MG63 (cell line): ENCODE measurements at regions not wholly inside any gene's neighbourhood (a gene's known extent, or its start where the extent isn't known, plus 50 kb on each side); places are given as distances from the start of the nearest gene placed in this dataset.
"Not testable (repeated sequence)": the region's sequence is repeated elsewhere in the genome, so short reads cannot be mapped to it uniquely, and the experiment has no call there.

Source experiments
- DNase-seq: peaks from one replicate; pipeline ENCODE4 v3.0.0-alpha.2; 2020
- H3K27me3 ChIP-seq: fragments of 250-450 bp; sonication (Bioruptor Pico); 2 replicates; pipeline ENCODE4 v1.5.1; 2020; ENCODE audit warnings: mild to moderate bottlenecking, moderate library complexity
- H3K36me3 ChIP-seq: fragments of 250-450 bp; sonication (Bioruptor Pico); 2 replicates; pipeline ENCODE4 v1.5.1; 2020; ENCODE audit warnings: mild to moderate bottlenecking, moderate library complexity
- H3K4me3 ChIP-seq: fragments of 250-450 bp; sonication (Bioruptor Pico); 2 replicates; pipeline ENCODE4 v1.5.1; 2020; ENCODE audit warnings: mild to moderate bottlenecking, moderate library complexity
- H3K9me3 ChIP-seq: fragments of 250-450 bp; sonication (Bioruptor Pico); 2 replicates; pipeline ENCODE4 v1.5.1; 2020; ENCODE audit warnings: mild to moderate bottlenecking, moderate library complexity

GRCh38 chr5:154559398-154560276, 81.6 kb upstream of the HAND1 start:
- no peak overlapping the region for H3K4me3 ChIP-seq
- no peak for DNase-seq
- H3K9me3 ChIP-seq: no peaks in the 10 kb centered on the region; the same call in 1 of the 2 replicates
- no peaks in the 10 kb centered on the region for H3K27me3 ChIP-seq
- no peaks in the 10 kb centered on the region for H3K36me3 ChIP-seq

GRCh38 chr5:154557548-154557947, 79.5 kb upstream of the HAND1 start:
- DNase-seq: no peak
- Histone ChIP-seq H3K36me3 (no peaks in the 10 kb centered on the region), H3K4me3 (no peak overlapping the region), H3K9me3 (peaks cover 7% of the 10 kb centered on the region), H3K27me3 (no peaks in the 10 kb centered on the region)

- no peak for DNase-seq
- no peaks in the 10 kb centered on the region for H3K36me3 ChIP-seq
- peaks cover 17% of the 10 kb centered on the region for H3K27me3 ChIP-seq
- H3K4me3 ChIP-seq: no peak overlapping the region
- H3K9me3 ChIP-seq: peaks cover 5% of the 10 kb centered on the region
Observed at GRCh38 chr5:154547551-154547950, 69.5 kb upstream of the HAND1 start.

GRCh38 chr5:154546719-154547118, 68.7 kb upstream of the HAND1 start:
- no peaks in the 10 kb centered on the region for H3K36me3 ChIP-seq
- no peak overlapping the region for H3K4me3 ChIP-seq
- DNase-seq: no peak
- H3K27me3 ChIP-seq: peaks cover 17% of the 10 kb centered on the region
- H3K9me3 ChIP-seq: peaks cover 5% of the 10 kb centered on the region

GRCh38 chr5:154544646-154545045, 66.6 kb upstream of the HAND1 start:
- H3K36me3 ChIP-seq: no peaks in the 10 kb centered on the region
- no peaks in the 10 kb centered on the region for H3K9me3 ChIP-seq
- DNase-seq: no peak
- peaks cover 17% of the 10 kb centered on the region for H3K27me3 ChIP-seq
- no peak overlapping the region for H3K4me3 ChIP-seq

- H3K9me3 ChIP-seq: no peaks in the 10 kb centered on the region
- peaks cover 17% of the 10 kb centered on the region for H3K27me3 ChIP-seq
- peak; percentile 69 for DNase-seq
- no peaks in the 10 kb centered on the region for H3K36me3 ChIP-seq
- no peak overlapping the region for H3K4me3 ChIP-seq
Observed at GRCh38 chr5:154543380-154543779, 65.4 kb upstream of the HAND1 start.

GRCh38 chr5:154542581-154542980, 64.6 kb upstream of the HAND1 start:
- Histone ChIP-seq H3K27me3 (peaks cover 19% of the 10 kb centered on the region), H3K4me3 (no peak overlapping the region), H3K9me3 (no peaks in the 10 kb centered on the region), H3K36me3 (no peaks in the 10 kb centered on the region)
- DNase-seq: peak; percentile 58

GRCh38 chr5:154542000-154542399, 64.0 kb upstream of the HAND1 start:
- H3K9me3 ChIP-seq: no peaks in the 10 kb centered on the region
- peaks cover 19% of the 10 kb centered on the region for H3K27me3 ChIP-seq
- DNase-seq: no peak

GRCh38 chr5:154541553-154541952, 63.5 kb upstream of the HAND1 start:
- H3K4me3 ChIP-seq: no peak overlapping the region
- H3K36me3 ChIP-seq: no peaks in the 10 kb centered on the region
- no peaks in the 10 kb centered on the region for H3K9me3 ChIP-seq
- DNase-seq: no peak
- peaks cover 19% of the 10 kb centered on the region for H3K27me3 ChIP-seq

More at GRCh38 chr5:154542000-154542399, 64.0 kb upstream of the HAND1 start:
- no peaks in the 10 kb centered on the region for H3K36me3 ChIP-seq
- H3K4me3 ChIP-seq: no peak overlapping the region

GRCh38 chr5:154540600-154540999, 62.6 kb upstream of the HAND1 start:
- Histone ChIP-seq H3K27me3 (peaks cover 19% of the 10 kb centered on the region), H3K36me3 (no peaks in the 10 kb centered on the region), H3K9me3 (no peaks in the 10 kb centered on the region), H3K4me3 (no peak overlapping the region)
- no peak for DNase-seq

- no peaks in the 10 kb centered on the region for H3K36me3 ChIP-seq
- no peaks in the 10 kb centered on the region for H3K9me3 ChIP-seq
- DNase-seq: no peak
- no peak overlapping the region for H3K4me3 ChIP-seq
- H3K27me3 ChIP-seq: peaks cover 7% of the 10 kb centered on the region; the same call in 1 of the 2 replicates
Observed at GRCh38 chr5:154538492-154538891, 60.5 kb upstream of the HAND1 start.

- DNase-seq, H3K4me3 ChIP-seq, H3K9me3 ChIP-seq, H3K27me3 ChIP-seq, H3K36me3 ChIP-seq: not testable (repeated sequence)
Observed at GRCh38 chr5:154536439-154536838, 58.4 kb upstream of the HAND1 start.

GRCh38 chr5:154535535-154535934, 57.5 kb upstream of the HAND1 start:
- Histone ChIP-seq H3K4me3 (no peak overlapping the region), H3K27me3 (peaks cover 7% of the 10 kb centered on the region; the same call in 1 of the 2 replicates), H3K9me3 (no peaks in the 10 kb centered on the region), H3K36me3 (no peaks in the 10 kb centered on the region)
- no peak for DNase-seq

GRCh38 chr5:154534457-154535050, 56.5 kb upstream of the HAND1 start:
- DNase-seq: no peak
- no peak overlapping the region for H3K4me3 ChIP-seq
- H3K27me3 ChIP-seq: peaks cover 7% of the 10 kb centered on the region; the same call in 1 of the 2 replicates

GRCh38 chr5:154529282-154529681, 51.3 kb upstream of the HAND1 start:
- Histone ChIP-seq H3K27me3 (no peaks in the 10 kb centered on the region; the same call in 1 of the 2 replicates), H3K9me3 (no peaks in the 10 kb centered on the region), H3K36me3 (no peaks in the 10 kb centered on the region), H3K4me3 (no peak overlapping the region)
- DNase-seq: no peak

More at GRCh38 chr5:154534457-154535050, 56.5 kb upstream of the HAND1 start:
- H3K36me3 ChIP-seq: no peaks in the 10 kb centered on the region
- no peaks in the 10 kb centered on the region for H3K9me3 ChIP-seq

GRCh38 chr5:154528005-154528594, 50.1 kb upstream of the HAND1 start:
- no peak for DNase-seq
- Histone ChIP-seq H3K36me3 (no peaks in the 10 kb centered on the region), H3K9me3 (no peaks in the 10 kb centered on the region), H3K4me3 (no peak overlapping the region), H3K27me3 (no peaks in the 10 kb centered on the region; the same call in 1 of the 2 replicates)
